ENCODE measurements at regions not wholly inside any gene's neighbourhood (a gene's known extent, or its start where the extent isn't known, plus 50 kb on each side); places are given as distances from the start of the nearest gene placed in this dataset.

GRCh38 chr9:90455316-90455715 lies 187.3 kb downstream of the DIRAS2 start:
- Histone ChIP-seq H3K4me3 (ENCODE audit: insufficient read depth, low read length, poor library complexity, severe bottlenecking) (no peak overlapping the region), H3K4me2 (ENCODE audit: low read depth, low read length, poor library complexity, severe bottlenecking) (no peak overlapping the region), H3K9ac (ENCODE audit: low read length) (no peak overlapping the region), H3K79me2 (ENCODE audit: insufficient read depth, low read length) (no peaks in the 10 kb centered on the region), H2AFZ (ENCODE audit: low read depth, low read length, severe bottlenecking) (no peak overlapping the region), H3K36me3 (ENCODE audit: low read length) (no peaks in the 10 kb centered on the region), H3F3A (ENCODE audit: insufficient read depth) (no peaks in the 10 kb centered on the region), H3K9me2 (replicated peaks; ENCODE audit: insufficient read depth, low read length) (no peaks in the 10 kb centered on the region), H4K20me1 (ENCODE audit: low read depth, low read length) (no peaks in the 10 kb centered on the region), H3K9me3 (ENCODE audit: insufficient read depth, low read length) (no peaks in the 10 kb centered on the region), H3K27ac (ENCODE audit: low read depth, low read length) (no peak overlapping the region), H3K27me3 (ENCODE audit: low read length) (no peaks in the 10 kb centered on the region)
- TF ChIP-seq EZH2phosphoT487 (conservative IDR thresholded peaks at IDR 0.05; ENCODE audit: low read length) = no peak
- TF ChIP-seq CTCF (IDR thresholded peaks at IDR 0.05; ENCODE audit: insufficient read depth, low read length, poor library complexity, severe bottlenecking) = no peak

GRCh38 chr9:90457386-90458190 lies 185.0 kb downstream of the DIRAS2 start:
- no peaks in the 10 kb centered on the region for H3K79me2 ChIP-seq (ENCODE audit: insufficient read depth, low read length)
- H3K4me2 ChIP-seq (ENCODE audit: low read depth, low read length, poor library complexity, severe bottlenecking) = no peak overlapping the region
- H3K27ac ChIP-seq (ENCODE audit: low read depth, low read length) = no peak overlapping the region
- no peaks in the 10 kb centered on the region for H3K27me3 ChIP-seq (ENCODE audit: low read length)
- H3K36me3 ChIP-seq (ENCODE audit: low read length) = no peaks in the 10 kb centered on the region
- no peak overlapping the region for H3K9ac ChIP-seq (ENCODE audit: low read length)
- no peak for TF ChIP-seq EZH2phosphoT487 (conservative IDR thresholded peaks at IDR 0.05; ENCODE audit: low read length)
- TF ChIP-seq CTCF (IDR thresholded peaks at IDR 0.05; ENCODE audit: insufficient read depth, low read length, poor library complexity, severe bottlenecking) = no peak
- no peaks in the 10 kb centered on the region for H4K20me1 ChIP-seq (ENCODE audit: low read depth, low read length)
- H3F3A ChIP-seq (ENCODE audit: insufficient read depth) = no peaks in the 10 kb centered on the region
- H3K9me3 ChIP-seq (ENCODE audit: insufficient read depth, low read length) = no peaks in the 10 kb centered on the region
- H3K4me3 ChIP-seq (ENCODE audit: insufficient read depth, low read length, poor library complexity, severe bottlenecking) = no peak overlapping the region
- no peak overlapping the region for H2AFZ ChIP-seq (ENCODE audit: low read depth, low read length, severe bottlenecking)
- no peaks in the 10 kb centered on the region for H3K9me2 ChIP-seq (replicated peaks; ENCODE audit: insufficient read depth, low read length)

- Histone ChIP-seq H3K36me3 (ENCODE audit: low read length) (no peaks in the 10 kb centered on the region), H4K20me1 (ENCODE audit: low read depth, low read length) (no peaks in the 10 kb centered on the region), H3K4me2 (ENCODE audit: low read depth, low read length, poor library complexity, severe bottlenecking) (no peak overlapping the region), H2AFZ (ENCODE audit: low read depth, low read length, severe bottlenecking) (no peak overlapping the region), H3K9me2 (replicated peaks; ENCODE audit: insufficient read depth, low read length) (no peaks in the 10 kb centered on the region), H3K4me3 (ENCODE audit: insufficient read depth, low read length, poor library complexity, severe bottlenecking) (no peak overlapping the region), H3K9me3 (ENCODE audit: insufficient read depth, low read length) (no peaks in the 10 kb centered on the region), H3F3A (ENCODE audit: insufficient read depth) (no peaks in the 10 kb centered on the region), H3K9ac (ENCODE audit: low read length) (no peak overlapping the region), H3K27ac (ENCODE audit: low read depth, low read length) (no peak overlapping the region), H3K27me3 (ENCODE audit: low read length) (no peaks in the 10 kb centered on the region), H3K79me2 (ENCODE audit: insufficient read depth, low read length) (no peaks in the 10 kb centered on the region)
- TF ChIP-seq EZH2phosphoT487 (conservative IDR thresholded peaks at IDR 0.05; ENCODE audit: low read length) = no peak
- TF ChIP-seq CTCF (IDR thresholded peaks at IDR 0.05; ENCODE audit: insufficient read depth, low read length, poor library complexity, severe bottlenecking) = no peak
Measured at GRCh38 chr9:90458485-90458884, 184.1 kb downstream of the DIRAS2 start.

Measured in SU-DHL-6 (cell line).